GM12878 (cell line): ENCODE measurements at regions not wholly inside any gene's neighbourhood (a gene's known extent, or its start where the extent isn't known, plus 50 kb on each side); places are given as distances from the start of the nearest gene placed in this dataset.

Experiments
- ATAC-seq: fragments of 200-7000 bp; cut with Tn5 transposase; 3 replicates; pipeline ENCODE4 v1.9.1; 2020; ENCODE audit warnings: mild to moderate bottlenecking, moderate library complexity
- BruUV-seq: library from RNA; stranded (reverse); fragments of 400-500 nt; replicated peaks from 2 replicates; lab custom pipeline; 2021; lab: Mats Ljungman, UMichigan
- CTCF ChIA-PET: fragments of 300-600 bp; sonication (Branson Sonifier 250); formaldehyde crosslinking; extraction: SDS; loops from one replicate; lab custom pipeline; 2021; ENCODE audit warnings: inconsistent platforms; lab: Yijun Ruan, JAX
- POLR2A ChIA-PET: fragments of 350-600 bp; formaldehyde crosslinking; extraction: SDS; loops from one replicate; lab custom pipeline; 2021; ENCODE audit warnings: inconsistent platforms; lab: Charles Lee
- RAD21 ChIA-PET: fragments of 300-600 bp; sonication (Branson Sonifier 250); formaldehyde crosslinking; loops from one replicate; lab custom pipeline; 2023; ENCODE audit warnings: antibody characterized with exemption; ENCODE audit not compliant: unreplicated experiment; lab: Charles Lee
- SMC1A ChIA-PET: fragments of 300-600 bp; sonication (Branson Sonifier 250); formaldehyde crosslinking; loops from one replicate; lab custom pipeline; 2023; ENCODE audit not compliant: unreplicated experiment, uncharacterized antibody; lab: Charles Lee
- DNase-seq: peaks from one replicate; pipeline ENCODE4 v3.0.0-alpha.2; 2011; ENCODE audit warnings: low read depth, low spot score
- FAIRE-seq: peaks from 3 replicates; lab custom pipeline; 2011; peaks lifted over from hg19 to GRCh38; lab: Jason Lieb, UNC
- H2AFZ ChIP-seq: 2 replicates; pipeline ENCODE4 v1.6.0; 2011; ENCODE audit warnings: low read depth, low read length, control low read depth; ENCODE audit not compliant: control insufficient read depth
- H3K27ac ChIP-seq: 2 replicates; pipeline ENCODE4 v1.5.1; 2011; ENCODE audit warnings: control low read depth; ENCODE audit not compliant: control insufficient read depth, insufficient read depth
- H3K27me3 ChIP-seq, 2 experiments: replicated peaks in 1 of 2; 2 replicates each; pipeline versions ENCODE4 v1.6.0 to v1.6.1; 2011; ENCODE audit warnings: low read length in 1 of 2; ENCODE audit not compliant: control insufficient read depth in 2 of 2, insufficient read depth in 2 of 2
- H3K36me3 ChIP-seq, 2 experiments: 2 replicates each; pipeline ENCODE4 v1.5.1; 2011; ENCODE audit warnings: low read length in 1 of 2; ENCODE audit not compliant: control insufficient read depth in 2 of 2, insufficient read depth in 2 of 2
- H3K4me1 ChIP-seq: 2 replicates; pipeline ENCODE4 v1.6.1; 2011; ENCODE audit warnings: mild to moderate bottlenecking, low read length, moderate library complexity, mixed read lengths; ENCODE audit not compliant: control insufficient read depth, insufficient read depth
- H3K4me2 ChIP-seq: 2 replicates; pipeline ENCODE4 v1.6.0; 2011; ENCODE audit warnings: control low read depth; ENCODE audit not compliant: control insufficient read depth, insufficient read depth
- H3K4me3 ChIP-seq: fragments of 200-600 bp; sonication (generic); 2 replicates; pipeline ENCODE4 v1.5.1; 2016
- H3K79me2 ChIP-seq: 2 replicates; pipeline ENCODE4 v1.6.0; 2011; ENCODE audit warnings: low read length; ENCODE audit not compliant: control insufficient read depth, insufficient read depth
- H3K9ac ChIP-seq: 2 replicates; pipeline ENCODE4 v1.8.0; 2011; ENCODE audit warnings: low read length, control low read depth, mixed read lengths; ENCODE audit not compliant: control insufficient read depth, insufficient read depth
- H3K9me3 ChIP-seq: replicated peaks from 3 replicates; pipeline ENCODE4 v1.5.1; 2011; ENCODE audit warnings: mild to moderate bottlenecking, low read length; ENCODE audit not compliant: control insufficient read depth, insufficient read depth
- H4K20me1 ChIP-seq: 2 replicates; pipeline ENCODE4 v1.6.0; 2011; ENCODE audit not compliant: control insufficient read depth, insufficient read depth
- RUNX3 ChIP-seq: IDR thresholded peaks from 2 replicates; pipeline ENCODE4 v1.6.1; 2012; ENCODE audit warnings: low read length, inconsistent platforms
- TBL1XR1 ChIP-seq: IDR thresholded peaks from 2 replicates; pipeline ENCODE4 v1.6.1; 2012; ENCODE audit warnings: low read depth, low read length, improper control_type of control experiment
- WGBS: methylation state at CpG from one replicate; pipeline ENCODE4 v1.1.6; 2016; ENCODE audit warnings: low lambda C conversion rate; ENCODE audit not compliant: insufficient replicate concordance, insufficient coverage; ENCODE audit errors: missing lambda C conversion rate; 5-methylcytosine and 5-hydroxymethylcytosine counted together
- in situ Hi-C: fragments of 300-500 bp; cut with MboI; formaldehyde crosslinking; loops from 9 replicates; pipeline ENCODE4 v1.14.3; 2018; ENCODE audit warnings: mixed read lengths
- intact Hi-C: fragments of 100-400 bp; cut with micrococcal nuclease; formaldehyde crosslinking; loops from one replicate; pipeline ENCODE4 v1.14.2; 2022; ENCODE audit not compliant: unreplicated experiment
- TF ChIP-seq, protein P1 (sequence below): fragments of 150-350 bp; IDR thresholded peaks from 2 replicates; pipeline ENCODE4 v1.6.1; 2016; ENCODE audit warnings: low read depth, low read length

- CTCF ChIA-PET: interaction anchor here (0.6 to 7.0 kb wide), 12 partner anchors 8 to 409 kb away, joined by 3 to 61 read pairs (median 4); partner anchors contain the start of gene ADAMTS6
- H3K79me2 ChIP-seq: no peaks in the 10 kb centered on the region
- no peaks in the 10 kb centered on the region for H3K36me3 ChIP-seq
- H3K27me3 ChIP-seq: no peaks in the 10 kb centered on the region
- FAIRE-seq (no peak), DNase-seq (no peak), ATAC-seq (no peak)
- SMC1A ChIA-PET: interaction anchor here (0.7 to 25.4 kb wide), 11 partner anchors 8 to 407 kb away, joined by 3 to 614 read pairs (median 15); partner anchors contain the start of gene ADAMTS6
- BruUV-seq: no TSS peak
- RAD21 ChIA-PET: interaction anchor here (1.1 to 11.0 kb wide), 9 partner anchors 10 to 408 kb away, joined by 3 to 123 read pairs (median 5); partner anchors contain the start of gene ADAMTS6
- TF ChIP-seq, protein P1, sequence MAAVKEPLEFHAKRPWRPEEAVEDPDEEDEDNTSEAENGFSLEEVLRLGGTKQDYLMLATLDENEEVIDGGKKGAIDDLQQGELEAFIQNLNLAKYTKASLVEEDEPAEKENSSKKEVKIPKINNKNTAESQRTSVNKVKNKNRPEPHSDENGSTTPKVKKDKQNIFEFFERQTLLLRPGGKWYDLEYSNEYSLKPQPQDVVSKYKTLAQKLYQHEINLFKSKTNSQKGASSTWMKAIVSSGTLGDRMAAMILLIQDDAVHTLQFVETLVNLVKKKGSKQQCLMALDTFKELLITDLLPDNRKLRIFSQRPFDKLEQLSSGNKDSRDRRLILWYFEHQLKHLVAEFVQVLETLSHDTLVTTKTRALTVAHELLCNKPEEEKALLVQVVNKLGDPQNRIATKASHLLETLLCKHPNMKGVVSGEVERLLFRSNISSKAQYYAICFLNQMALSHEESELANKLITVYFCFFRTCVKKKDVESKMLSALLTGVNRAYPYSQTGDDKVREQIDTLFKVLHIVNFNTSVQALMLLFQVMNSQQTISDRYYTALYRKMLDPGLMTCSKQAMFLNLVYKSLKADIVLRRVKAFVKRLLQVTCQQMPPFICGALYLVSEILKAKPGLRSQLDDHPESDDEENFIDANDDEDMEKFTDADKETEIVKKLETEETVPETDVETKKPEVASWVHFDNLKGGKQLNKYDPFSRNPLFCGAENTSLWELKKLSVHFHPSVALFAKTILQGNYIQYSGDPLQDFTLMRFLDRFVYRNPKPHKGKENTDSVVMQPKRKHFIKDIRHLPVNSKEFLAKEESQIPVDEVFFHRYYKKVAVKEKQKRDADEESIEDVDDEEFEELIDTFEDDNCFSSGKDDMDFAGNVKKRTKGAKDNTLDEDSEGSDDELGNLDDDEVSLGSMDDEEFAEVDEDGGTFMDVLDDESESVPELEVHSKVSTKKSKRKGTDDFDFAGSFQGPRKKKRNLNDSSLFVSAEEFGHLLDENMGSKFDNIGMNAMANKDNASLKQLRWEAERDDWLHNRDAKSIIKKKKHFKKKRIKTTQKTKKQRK: no peak
- TF ChIP-seq RUNX3 (peak; percentile 67), TBL1XR1 (no peak)
- H2AFZ ChIP-seq: peak overlapping the region; percentile 11
- H3K9ac ChIP-seq: no peak overlapping the region
- no peaks in the 10 kb centered on the region for H4K20me1 ChIP-seq
- WGBS: 62% methylated on average over 8 of the region's 8 CpGs
- H3K4me3 ChIP-seq: no peak overlapping the region
- H3K4me1 ChIP-seq: peaks cover 35% of the 10 kb centered on the region
- no peaks in the 10 kb centered on the region for H3K9me3 ChIP-seq
- in situ Hi-C loops (loop anchor here (25.0 kb wide), 1 partner anchor 886 kb away; no protein-coding TSS in a partner anchor), intact Hi-C loops (loop anchor here (10.0 kb wide), 1 partner anchor 258 kb away; no protein-coding TSS in a partner anchor)
- no peak overlapping the region for H3K4me2 ChIP-seq
- POLR2A ChIA-PET: interaction anchor here (0.6 to 1.3 kb wide), 3 partner anchors 13 to 409 kb away, joined by 3 to 5 read pairs (median 4); no protein-coding TSS in a partner anchor
- no peak overlapping the region for H3K27ac ChIP-seq
These were observed 304.5 kb downstream of the CWC27 start for GRCh38 chr5:65073250-65073661.
